Activated CD8-positive, alpha-beta memory T cell treated with anti-CD3 and anti-CD28 coated beads, Interleukin-2, amount 10 ng/mL, durations not matched to agents 7 days and 5 days (primary cell): ENCODE measurements at regions not wholly inside any gene's neighbourhood (a gene's known extent, or its start where the extent isn't known, plus 50 kb on each side); places are given as distances from the start of the nearest gene placed in this dataset.
"Not testable (repeated sequence)": the region's sequence is repeated elsewhere in the genome, so short reads cannot be mapped to it uniquely, and the experiment has no call there.

Experiments used
- ATAC-seq: fragments of 150-1000 bp; cut with Tn5 transposase; one replicate; pipeline ENCODE4 v1.10.0; 2021; ENCODE audit warnings: moderate library complexity
- CTCF ChIA-PET: fragments of 350-600 bp; sonication (Branson Sonifier 250); formaldehyde crosslinking; loops from one replicate; lab custom pipeline; 2021; ENCODE audit warnings: antibody characterized with exemption; lab: Charles Lee
- DNase-seq: peaks from one replicate; pipeline ENCODE4 v3.0.0-alpha.2; 2020
- H3K27ac Mint-ChIP-seq: one replicate; pipeline ENCODE4 v1.8.0; 2021; ENCODE audit warnings: mild to moderate bottlenecking, mixed read lengths
- H3K27me3 Mint-ChIP-seq: one replicate; pipeline ENCODE4 v1.8.0; 2021; ENCODE audit warnings: mixed read lengths
- H3K36me3 Mint-ChIP-seq: one replicate; pipeline ENCODE4 v1.8.0; 2021; ENCODE audit warnings: mild to moderate bottlenecking, mixed read lengths
- H3K4me1 Mint-ChIP-seq: one replicate; pipeline ENCODE4 v1.8.0; 2021; ENCODE audit warnings: mixed read lengths
- H3K4me3 Mint-ChIP-seq: one replicate; pipeline ENCODE4 v1.8.0; 2021; ENCODE audit warnings: mild to moderate bottlenecking, moderate library complexity, mixed read lengths
- H3K9me3 Mint-ChIP-seq: one replicate; pipeline ENCODE4 v1.8.0; 2022; ENCODE audit warnings: low read depth, mixed read lengths

DNA sequence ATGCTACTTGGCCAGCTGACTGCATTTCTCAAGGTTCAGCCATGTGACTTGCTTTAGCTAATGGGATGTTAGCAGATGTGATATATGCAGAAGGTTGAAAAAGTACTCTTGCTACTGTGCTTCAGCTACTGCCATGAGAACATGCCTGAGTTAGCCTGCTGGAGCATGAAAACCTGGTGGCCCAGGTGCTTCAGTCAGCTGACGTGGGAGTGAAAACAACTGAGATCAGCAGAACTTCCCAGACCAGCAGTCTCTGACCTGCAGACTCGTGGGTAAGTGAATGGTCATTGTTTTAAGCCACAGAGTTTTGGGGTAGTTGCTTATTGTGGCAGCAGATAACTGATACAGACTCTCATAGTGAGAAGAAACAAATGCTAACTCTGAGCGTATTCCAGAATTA, 118.6 kb upstream of the GRIN2B start:
- Mint-ChIP-seq H3K4me3 (no peak overlapping the region), H3K27me3 (peaks cover 11% of the 10 kb centered on the region), H3K36me3 (no peaks in the 10 kb centered on the region), H3K9me3 (peaks cover 3% of the 10 kb centered on the region), H3K27ac (no peak overlapping the region), H3K4me1 (no peaks in the 10 kb centered on the region)
- CTCF ChIA-PET, result interaction anchor here (0.9 kb wide), 1 partner anchor 23 kb away, joined by 3 read pairs; no protein-coding TSS in a partner anchor
- no peak for ATAC-seq
- no peak for DNase-seq

DNA sequence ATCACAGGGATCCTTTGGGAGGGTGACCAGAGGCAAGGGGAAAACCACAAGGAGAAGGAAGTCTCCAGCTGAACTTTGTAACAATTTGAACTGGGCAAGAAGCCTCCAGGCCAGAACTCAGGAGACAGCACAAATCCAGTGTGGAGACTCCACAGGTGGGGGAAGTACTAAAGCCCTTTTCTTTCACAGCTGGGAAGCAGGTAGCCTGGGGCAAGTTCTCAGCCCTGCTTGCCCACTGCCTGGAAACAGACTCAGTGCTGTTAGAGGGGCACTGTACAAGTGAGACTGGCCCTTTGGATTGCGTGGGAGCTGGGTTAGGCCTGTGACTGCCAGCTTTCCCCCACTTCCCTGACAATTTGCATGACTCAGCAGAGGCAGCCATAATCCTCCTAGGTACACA, 120.2 kb upstream of the GRIN2B start:
- H3K4me1 Mint-ChIP-seq, H3K4me3 Mint-ChIP-seq, H3K9me3 Mint-ChIP-seq, CTCF ChIA-PET, ATAC-seq, H3K36me3 Mint-ChIP-seq, DNase-seq, H3K27ac Mint-ChIP-seq: not testable (repeated sequence)
- H3K27me3 Mint-ChIP-seq, result peaks cover 11% of the 10 kb centered on the region

DNA sequence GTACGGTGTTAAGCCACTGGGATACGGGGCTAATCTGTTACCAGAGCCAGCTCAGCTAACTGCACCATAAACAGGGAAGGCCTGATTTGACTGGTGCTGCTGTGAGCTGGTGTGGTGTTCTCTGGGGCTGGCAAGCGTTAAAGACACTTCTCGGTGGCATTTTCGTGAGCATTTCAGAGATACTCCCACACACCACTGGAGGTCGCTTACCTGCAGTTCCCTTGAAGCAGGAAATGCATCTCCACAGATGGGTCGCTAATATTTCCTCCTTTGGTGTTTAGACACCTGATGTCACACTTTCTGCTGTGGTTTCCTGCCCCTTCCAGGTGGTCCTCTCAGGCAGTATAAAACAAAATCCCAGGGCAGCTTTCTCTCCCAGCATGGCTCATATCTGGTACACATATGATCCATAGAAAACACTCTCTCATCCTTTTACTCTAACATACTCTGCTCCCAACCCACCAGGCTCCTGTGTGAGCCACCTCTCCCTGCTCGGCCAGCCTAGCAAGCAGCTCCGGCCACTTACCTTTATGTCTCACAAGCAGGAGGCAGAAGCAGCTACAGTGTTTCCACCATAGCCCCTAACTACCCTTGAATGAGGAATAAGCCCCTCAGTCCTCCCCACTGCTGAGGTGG, 129.9 kb upstream of the GRIN2B start:
- Mint-ChIP-seq H3K9me3 (no peaks in the 10 kb centered on the region), H3K27ac (no peak overlapping the region), H3K27me3 (peaks cover 4% of the 10 kb centered on the region), H3K36me3 (no peaks in the 10 kb centered on the region), H3K4me1 (no peaks in the 10 kb centered on the region), H3K4me3 (no peak overlapping the region)
- DNase-seq (no peak), ATAC-seq (peak; percentile 23)
- CTCF ChIA-PET, result no interaction called here

DNA sequence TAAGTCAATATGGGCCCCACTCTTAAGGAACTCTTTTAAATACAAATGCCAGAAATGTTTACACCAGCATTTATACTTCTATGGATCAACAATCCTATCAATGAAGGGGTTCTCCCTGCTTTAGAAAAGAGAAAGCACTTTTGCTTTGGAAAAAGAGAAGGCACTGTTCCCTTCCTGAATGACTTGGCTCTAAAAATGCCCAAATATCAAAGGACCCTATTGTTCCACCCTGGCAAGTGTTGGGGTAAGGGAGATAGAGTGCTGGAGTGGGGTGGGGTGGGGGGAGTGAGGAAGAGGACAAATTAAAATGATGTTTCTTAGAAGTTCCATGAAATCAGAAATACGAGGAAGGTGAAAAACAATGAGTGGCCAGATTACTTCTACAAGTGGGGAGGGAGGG, 131.6 kb upstream of the GRIN2B start:
- H3K9me3 Mint-ChIP-seq, result no peaks in the 10 kb centered on the region
- CTCF ChIA-PET, result no interaction called here
- ATAC-seq, result no peak

DNA sequence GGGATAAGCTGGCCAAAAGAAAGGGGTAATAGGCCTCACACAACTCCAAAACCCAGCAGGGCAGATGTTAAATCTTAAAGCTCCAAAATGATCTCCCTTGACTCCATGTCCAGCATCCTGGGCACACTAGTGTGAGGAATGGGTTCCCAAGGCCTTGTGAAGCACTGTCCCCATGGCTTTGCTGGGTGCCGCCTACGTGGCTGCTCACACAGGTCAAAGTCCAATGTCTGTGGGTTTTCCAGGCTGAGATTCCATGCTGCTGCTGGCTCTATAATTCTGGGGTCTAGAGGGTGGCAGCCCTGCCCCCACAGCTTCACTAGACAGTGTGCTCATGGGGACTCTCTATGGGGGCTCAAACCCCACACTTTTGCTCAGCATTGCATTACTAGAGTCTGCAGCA, 145.3 kb upstream of the GRIN2B start:
- H3K27me3 Mint-ChIP-seq, result no peaks in the 10 kb centered on the region
- no peaks in the 10 kb centered on the region for H3K4me1 Mint-ChIP-seq
- DNase-seq, result no peak
- H3K9me3 Mint-ChIP-seq, result no peaks in the 10 kb centered on the region
- no peak overlapping the region for H3K27ac Mint-ChIP-seq
- no peaks in the 10 kb centered on the region for H3K36me3 Mint-ChIP-seq
- no peak overlapping the region for H3K4me3 Mint-ChIP-seq
- ATAC-seq, result no peak
- CTCF ChIA-PET, result no interaction called here

More for the DNA sequence above, 131.6 kb upstream of the GRIN2B start:
- no peak overlapping the region for H3K27ac Mint-ChIP-seq
- peaks cover 4% of the 10 kb centered on the region for H3K27me3 Mint-ChIP-seq
- no peak overlapping the region for H3K4me3 Mint-ChIP-seq
- no peak for DNase-seq
- H3K36me3 Mint-ChIP-seq, result no peaks in the 10 kb centered on the region
- H3K4me1 Mint-ChIP-seq, result no peaks in the 10 kb centered on the region

DNA sequence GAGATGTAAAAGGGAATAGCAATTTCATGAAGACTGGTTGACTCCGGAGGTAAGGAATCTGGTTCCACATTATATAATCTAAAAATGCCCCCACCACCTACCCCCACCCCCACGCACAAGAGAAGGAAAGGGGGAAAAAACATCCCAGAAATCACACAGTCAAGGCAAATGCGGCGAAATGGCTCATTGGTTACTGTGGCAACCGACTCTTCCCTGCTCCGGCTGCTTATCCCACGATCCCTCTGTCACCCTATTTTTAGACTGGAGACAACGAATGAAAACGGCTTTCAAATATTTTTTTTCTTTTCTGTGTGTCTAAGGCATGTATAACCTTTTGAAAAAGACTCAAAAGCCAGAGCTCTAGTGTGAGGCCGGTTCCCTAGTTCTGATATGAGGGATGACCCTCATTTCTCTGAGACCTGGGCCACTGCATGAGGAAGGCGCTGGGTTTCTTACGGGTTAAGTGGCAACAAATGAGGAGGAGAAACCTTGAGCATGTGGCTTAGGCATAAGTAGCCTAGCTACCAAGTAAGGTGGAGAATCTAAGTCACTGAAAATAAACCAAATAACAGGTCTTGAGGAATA, 148.3 kb upstream of the GRIN2B start:
- Mint-ChIP-seq H3K4me3 (no peak overlapping the region), H3K27ac (no peak overlapping the region), H3K36me3 (no peaks in the 10 kb centered on the region), H3K4me1 (no peaks in the 10 kb centered on the region), H3K9me3 (no peaks in the 10 kb centered on the region), H3K27me3 (peaks cover 2% of the 10 kb centered on the region)
- CTCF ChIA-PET, result no interaction called here
- DNase-seq (no peak), ATAC-seq (no peak)

DNA sequence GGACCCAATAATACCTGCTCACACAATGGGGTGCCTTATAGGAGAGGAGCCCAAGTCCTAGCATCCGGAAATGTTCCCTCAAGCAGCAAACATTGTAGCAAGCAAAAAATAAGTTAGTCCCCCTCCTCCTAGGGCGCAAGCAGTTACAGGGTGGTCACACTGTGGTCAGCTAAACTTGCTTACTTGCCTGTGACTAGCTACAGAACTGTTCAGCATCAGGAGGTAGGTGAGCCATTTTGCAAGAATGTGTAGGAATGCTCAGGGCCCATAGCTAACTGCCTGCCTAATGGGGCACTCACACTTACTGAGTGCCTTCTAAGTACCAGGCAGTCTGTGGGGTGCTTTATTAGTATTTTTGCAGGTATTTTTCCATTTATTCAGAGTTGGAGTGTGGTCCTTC, 154.6 kb upstream of the GRIN2B start:
- CTCF ChIA-PET, result interaction anchor here (1.3 kb wide), 1 partner anchor 31 kb away, joined by 3 read pairs; no protein-coding TSS in a partner anchor
- Mint-ChIP-seq H3K4me3 (no peak overlapping the region), H3K4me1 (no peaks in the 10 kb centered on the region), H3K9me3 (no peaks in the 10 kb centered on the region), H3K27me3 (peaks cover 20% of the 10 kb centered on the region), H3K36me3 (no peaks in the 10 kb centered on the region), H3K27ac (no peak overlapping the region)
- DNase-seq, result no peak
- ATAC-seq, result no peak

DNA sequence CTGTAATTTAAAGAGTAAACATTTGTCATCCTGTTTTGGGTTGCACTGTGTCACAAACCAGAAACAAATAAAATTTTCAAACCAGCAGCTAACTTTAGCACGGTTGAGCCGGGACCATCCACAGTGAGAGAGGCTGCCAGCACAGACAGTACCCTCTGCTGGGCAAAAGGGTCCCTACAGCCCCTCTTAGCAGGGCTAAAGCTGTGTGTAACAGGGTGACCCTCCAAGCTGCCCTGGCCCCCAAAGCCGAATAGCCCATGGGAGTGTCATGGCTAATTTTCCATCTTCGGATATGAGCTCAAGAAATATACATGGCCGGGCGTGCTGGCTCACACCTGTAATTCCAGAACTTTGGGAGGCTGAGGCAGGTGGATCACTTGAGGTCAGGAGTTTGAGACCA, 157.1 kb upstream of the GRIN2B start:
- H3K9me3 Mint-ChIP-seq, result no peaks in the 10 kb centered on the region
- CTCF ChIA-PET, result no interaction called here

DNA sequence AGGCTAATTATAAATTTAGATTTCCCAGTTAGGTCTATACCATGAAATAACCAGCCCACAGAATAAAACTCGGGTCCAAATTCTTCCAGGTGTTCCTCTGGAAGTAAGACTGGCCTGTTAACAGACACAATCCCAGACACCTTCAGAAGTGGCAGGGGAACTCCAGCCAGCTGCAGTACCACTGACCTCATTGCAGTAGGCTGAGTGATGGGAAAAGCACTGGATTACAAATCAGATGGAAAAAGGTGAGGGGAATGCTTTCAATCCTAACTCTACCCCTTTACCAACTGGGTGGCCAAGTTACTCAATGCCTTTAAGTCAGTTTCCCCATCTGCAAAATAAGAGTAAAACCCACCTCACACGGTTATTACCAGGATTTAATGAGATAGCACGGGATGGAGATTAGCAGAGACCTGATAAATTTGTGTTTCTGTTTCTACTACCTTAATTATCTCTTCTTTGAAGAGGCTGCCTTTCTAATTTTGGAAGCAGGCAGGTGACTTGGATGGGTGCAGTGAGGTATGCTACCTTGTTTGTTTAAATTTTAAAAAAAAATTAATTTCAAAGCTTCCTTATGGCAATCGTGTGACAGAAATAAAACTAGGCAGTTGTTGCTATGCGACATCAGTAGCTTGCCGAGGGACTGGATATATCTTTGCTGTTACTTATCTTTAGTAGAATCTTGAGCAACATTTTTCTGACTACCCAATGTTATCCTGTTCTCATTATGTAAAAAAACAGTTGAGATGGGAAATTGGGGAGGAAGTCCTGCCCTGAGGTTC, 167.3 kb upstream of the GRIN2B start:
- Mint-ChIP-seq H3K27ac (no peak overlapping the region), H3K27me3 (no peaks in the 10 kb centered on the region), H3K4me1 (no peaks in the 10 kb centered on the region), H3K4me3 (no peak overlapping the region), H3K9me3 (no peaks in the 10 kb centered on the region), H3K36me3 (no peaks in the 10 kb centered on the region)
- CTCF ChIA-PET, result no interaction called here
- ATAC-seq, result no peak
- no peak for DNase-seq

More for the DNA sequence above, 157.1 kb upstream of the GRIN2B start:
- peaks cover 18% of the 10 kb centered on the region for H3K27me3 Mint-ChIP-seq
- no peaks in the 10 kb centered on the region for H3K36me3 Mint-ChIP-seq
- H3K4me3 Mint-ChIP-seq, result no peak overlapping the region
- DNase-seq (no peak), ATAC-seq (no peak)
- no peaks in the 10 kb centered on the region for H3K4me1 Mint-ChIP-seq
- H3K27ac Mint-ChIP-seq, result no peak overlapping the region

DNA sequence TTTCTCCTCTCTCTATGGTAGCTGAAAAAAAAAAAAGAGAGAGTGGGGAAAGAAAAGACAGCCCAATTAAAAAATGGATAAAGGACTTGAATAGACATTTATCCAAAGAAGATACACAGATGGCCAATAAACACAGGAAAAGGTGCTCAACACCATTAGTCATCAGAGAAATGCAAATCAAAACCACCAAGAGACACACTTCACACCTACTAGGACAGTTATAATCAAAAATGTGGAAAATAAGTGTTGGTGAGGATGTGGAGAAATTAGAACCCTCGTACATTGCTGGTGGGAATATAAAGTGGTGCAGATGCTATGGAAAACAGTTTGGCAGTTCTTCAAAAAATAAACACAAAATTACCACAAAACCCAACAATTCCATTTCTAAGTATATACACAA, 172.4 kb upstream of the GRIN2B start:
- Mint-ChIP-seq H3K9me3 (no peaks in the 10 kb centered on the region), H3K27ac (no peak overlapping the region), H3K36me3 (no peaks in the 10 kb centered on the region), H3K27me3 (no peaks in the 10 kb centered on the region), H3K4me1 (no peaks in the 10 kb centered on the region), H3K4me3 (no peak overlapping the region)
- no peak for DNase-seq
- ATAC-seq, result no peak
- CTCF ChIA-PET, result no interaction called here

DNA sequence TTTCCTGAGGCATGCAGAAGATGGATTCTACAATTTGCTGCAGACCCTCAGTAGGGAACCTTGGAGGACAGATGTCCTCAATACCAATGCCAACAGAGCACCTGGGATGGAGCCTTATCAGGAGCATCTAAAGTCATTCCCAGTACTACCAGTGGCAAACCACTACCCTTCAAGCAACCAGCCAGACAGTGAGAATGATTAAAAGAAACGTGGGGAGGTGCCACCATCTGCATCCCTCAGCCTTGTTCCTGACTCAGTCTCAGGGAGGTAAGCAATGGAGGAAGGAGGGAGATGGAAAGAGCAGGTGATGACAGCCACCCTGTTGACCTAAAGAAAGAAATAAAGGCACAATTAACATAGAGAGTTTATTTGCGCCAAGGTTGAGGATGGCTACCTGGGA, 175.2 kb upstream of the GRIN2B start:
- H3K36me3 Mint-ChIP-seq, result no peaks in the 10 kb centered on the region
- CTCF ChIA-PET, result interaction anchor here (2.1 kb wide), 1 partner anchor 11 kb away, joined by 6 read pairs; no protein-coding TSS in a partner anchor
- no peaks in the 10 kb centered on the region for H3K27me3 Mint-ChIP-seq
- ATAC-seq, result no peak
- no peak overlapping the region for H3K27ac Mint-ChIP-seq
- H3K4me1 Mint-ChIP-seq, result no peaks in the 10 kb centered on the region
- no peaks in the 10 kb centered on the region for H3K9me3 Mint-ChIP-seq
- H3K4me3 Mint-ChIP-seq, result no peak overlapping the region
- DNase-seq, result no peak

DNA sequence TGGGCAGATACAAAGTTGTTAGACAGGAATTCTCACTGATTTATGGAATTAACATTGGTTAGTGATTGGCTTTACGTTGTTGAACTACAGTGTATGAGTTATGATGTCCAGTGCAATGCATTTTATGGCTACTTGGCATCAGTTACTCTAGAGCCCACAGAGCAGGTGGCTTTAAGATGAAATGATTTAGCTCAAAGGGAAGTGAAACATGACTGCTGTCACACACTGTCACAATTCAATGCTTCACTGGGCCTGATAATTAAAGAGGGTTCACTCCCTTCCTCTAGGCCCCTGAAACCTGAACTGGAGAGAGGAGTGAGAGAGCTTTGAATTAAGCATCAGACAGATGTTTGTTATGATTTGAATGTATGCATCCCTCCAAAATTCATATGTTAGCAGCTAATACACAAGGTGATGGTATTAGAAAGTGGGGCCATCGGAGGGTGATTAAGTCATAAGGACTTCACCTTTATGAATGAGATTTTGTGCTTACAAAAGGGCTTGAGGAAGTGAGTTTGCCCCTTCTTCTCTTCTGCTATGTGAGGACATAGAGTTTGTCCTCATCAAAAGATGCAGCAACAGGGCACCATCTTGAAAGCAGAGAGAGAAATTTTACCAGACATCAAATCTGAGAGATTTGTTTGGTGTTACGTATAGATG, 175.8 kb upstream of the GRIN2B start:
- Mint-ChIP-seq H3K4me1 (no peaks in the 10 kb centered on the region), H3K4me3 (no peak overlapping the region), H3K36me3 (no peaks in the 10 kb centered on the region), H3K9me3 (no peaks in the 10 kb centered on the region), H3K27ac (no peak overlapping the region), H3K27me3 (no peaks in the 10 kb centered on the region)
- CTCF ChIA-PET, result interaction anchor here (2.1 kb wide), 1 partner anchor 10 kb away, joined by 6 read pairs; no protein-coding TSS in a partner anchor
- ATAC-seq (no peak), DNase-seq (no peak)

DNA sequence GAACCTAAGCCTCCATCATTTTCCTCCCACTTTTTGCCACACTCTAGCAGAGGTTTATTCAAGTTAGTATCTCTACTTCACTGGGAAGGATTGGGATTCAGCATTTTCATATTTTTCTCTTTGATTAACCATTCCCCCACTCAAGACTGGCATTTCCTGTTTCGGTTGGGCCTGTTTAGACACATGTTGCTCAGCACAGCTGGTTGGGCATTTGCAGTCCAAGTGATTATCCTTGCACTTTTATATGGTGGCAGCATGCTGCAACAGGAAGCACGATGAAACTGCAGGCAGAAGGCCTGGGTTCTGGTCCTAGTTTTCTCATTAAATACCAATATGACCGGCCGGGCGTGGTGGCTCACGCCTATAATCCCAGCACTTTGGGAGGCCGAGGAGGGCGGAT, 182.9 kb upstream of the GRIN2B start:
- CTCF ChIA-PET, result interaction anchor here (3.0 kb wide), 1 partner anchor 300 kb away, joined by 9 read pairs; no protein-coding TSS in a partner anchor
- H3K27ac Mint-ChIP-seq, result no peak overlapping the region

More for the DNA sequence above, 182.9 kb upstream of the GRIN2B start:
- no peaks in the 10 kb centered on the region for H3K9me3 Mint-ChIP-seq
- peaks cover 11% of the 10 kb centered on the region for H3K27me3 Mint-ChIP-seq
- DNase-seq (no peak), ATAC-seq (no peak)
- H3K36me3 Mint-ChIP-seq, result no peaks in the 10 kb centered on the region
- H3K4me3 Mint-ChIP-seq, result no peak overlapping the region
- H3K4me1 Mint-ChIP-seq, result peaks cover 2% of the 10 kb centered on the region
